H9 (cell line): ENCODE measurements at regions not wholly inside any gene's neighbourhood (a gene's known extent, or its start where the extent isn't known, plus 50 kb on each side); places are given as distances from the start of the nearest gene placed in this dataset.

Source experiments
- DNase-seq: peaks from one replicate; pipeline ENCODE4 v3.0.0-alpha.2; 2017
- H2AFZ ChIP-seq: one replicate; pipeline ENCODE4 v1.6.1; 2013; ENCODE audit warnings: mild to moderate bottlenecking, low read length, control low read depth, moderate library complexity
- H2AK5ac ChIP-seq: 2 replicates; pipeline ENCODE4 v1.6.1; 2013; ENCODE audit warnings: low read length, control low read depth, mixed read lengths; ENCODE audit not compliant: insufficient read length
- H2BK120ac ChIP-seq: one replicate; pipeline ENCODE4 v1.6.1; 2013; ENCODE audit warnings: low read depth, mild to moderate bottlenecking, low read length, control low read depth, inconsistent platforms; ENCODE audit not compliant: poor library complexity, severe bottlenecking
- H2BK12ac ChIP-seq: 2 replicates; pipeline ENCODE4 v1.6.1; 2013; ENCODE audit warnings: low read length, control low read depth, mixed read lengths, low read depth; ENCODE audit not compliant: insufficient read length
- H2BK15ac ChIP-seq: 2 replicates; pipeline ENCODE4 v1.6.1; 2013; ENCODE audit warnings: low read depth, low read length, control low read depth
- H2BK20ac ChIP-seq: one replicate; pipeline ENCODE4 v1.6.1; 2013; ENCODE audit warnings: low read depth, mild to moderate bottlenecking, low read length, control low read depth, inconsistent platforms; ENCODE audit not compliant: poor library complexity, severe bottlenecking
- H2BK5ac ChIP-seq: 2 replicates; pipeline ENCODE4 v1.6.1; 2013; ENCODE audit warnings: low read length, control low read depth, mixed read lengths; ENCODE audit not compliant: insufficient read length
- H3K14ac ChIP-seq: 2 replicates; pipeline ENCODE4 v1.6.1; 2013; ENCODE audit warnings: low read length, control low read depth; ENCODE audit not compliant: insufficient read depth
- H3K18ac ChIP-seq: 2 replicates; pipeline ENCODE4 v1.6.1; 2013; ENCODE audit warnings: low read depth, mild to moderate bottlenecking, mixed read lengths, low read length, control low read depth; ENCODE audit not compliant: insufficient read length
- H3K23ac ChIP-seq: 2 replicates; pipeline ENCODE4 v1.6.1; 2013; ENCODE audit warnings: low read length, control low read depth, mixed read lengths, low read depth; ENCODE audit not compliant: insufficient read length
- H3K23me2 ChIP-seq: 2 replicates; pipeline ENCODE4 v1.6.1; 2013; ENCODE audit warnings: low read depth, mild to moderate bottlenecking, mixed read lengths, low read length, control low read depth; ENCODE audit not compliant: insufficient read length, poor library complexity, severe bottlenecking
- H3K27ac ChIP-seq: 2 replicates; pipeline ENCODE4 v1.5.1; 2013; ENCODE audit warnings: low read length, control low read depth, mixed read lengths, low read depth; ENCODE audit not compliant: insufficient read length
- H3K27me3 ChIP-seq: 2 replicates; pipeline ENCODE4 v1.6.1; 2013; ENCODE audit warnings: low read length, control low read depth, inconsistent platforms; ENCODE audit not compliant: insufficient read depth
- H3K4ac ChIP-seq: 2 replicates; pipeline ENCODE4 v1.6.1; 2013; ENCODE audit warnings: low read depth, mild to moderate bottlenecking, control low read depth, inconsistent platforms, low read length, moderate library complexity
- H3K4me1 ChIP-seq: 2 replicates; pipeline ENCODE4 v1.6.1; 2013; ENCODE audit warnings: low read length, control low read depth, inconsistent platforms; ENCODE audit not compliant: insufficient read depth
- H3K4me2 ChIP-seq: 2 replicates; pipeline ENCODE4 v1.6.1; 2013; ENCODE audit warnings: low read length, control low read depth, mixed read lengths; ENCODE audit not compliant: insufficient read length, insufficient read depth
- H3K56ac ChIP-seq: 2 replicates; pipeline ENCODE4 v1.6.1; 2013; ENCODE audit warnings: low read depth, mild to moderate bottlenecking, mixed read lengths, low read length, control low read depth; ENCODE audit not compliant: insufficient read length
- H3K79me1 ChIP-seq: 2 replicates; pipeline ENCODE4 v1.6.1; 2013; ENCODE audit warnings: low read depth, mild to moderate bottlenecking, moderate library complexity, low read length, control low read depth, inconsistent platforms; ENCODE audit not compliant: insufficient read depth, poor library complexity, severe bottlenecking
- H3K79me2 ChIP-seq: 2 replicates; pipeline ENCODE4 v1.6.1; 2013; ENCODE audit warnings: low read length, control low read depth, inconsistent platforms; ENCODE audit not compliant: insufficient read depth
- H3K9ac ChIP-seq: 2 replicates; pipeline ENCODE4 v1.6.1; 2013; ENCODE audit warnings: low read length, control low read depth, mixed read lengths; ENCODE audit not compliant: insufficient read length; ENCODE audit errors: extremely low read depth
- H3K9me3 ChIP-seq: one replicate; pipeline ENCODE4 v1.6.1; 2013; ENCODE audit warnings: low read depth, low read length, inconsistent platforms; ENCODE audit not compliant: control insufficient read depth
- H3T11ph ChIP-seq: one replicate; pipeline ENCODE4 v1.6.1; 2013; ENCODE audit warnings: mild to moderate bottlenecking, low read length, control low read depth, inconsistent platforms
- H4K20me1 ChIP-seq: one replicate; pipeline ENCODE4 v1.6.1; 2013; ENCODE audit not compliant: control insufficient read depth, insufficient read length, insufficient read depth
- H4K5ac ChIP-seq: 2 replicates; pipeline ENCODE4 v1.6.1; 2013; ENCODE audit warnings: low read depth, mild to moderate bottlenecking, mixed read lengths, low read length, control low read depth; ENCODE audit not compliant: insufficient read length
- H4K8ac ChIP-seq: replicated peaks from 2 replicates; pipeline ENCODE4 v1.6.1; 2013; ENCODE audit warnings: low read length, control low read depth, mixed read lengths, low read depth; ENCODE audit not compliant: insufficient read length
- H4K91ac ChIP-seq: 2 replicates; pipeline ENCODE4 v1.6.1; 2013; ENCODE audit warnings: low read depth, mild to moderate bottlenecking, moderate library complexity, mixed read lengths, low read length, control low read depth; ENCODE audit not compliant: insufficient read length
- H3K27ac Mint-ChIP-seq, 3 experiments: 2 replicates in 2 of 3; 3 replicates in 1 of 3; pipeline ENCODE4 v1.8.0; 2020 to 2021; ENCODE audit warnings: mixed read lengths in 3 of 3, mild to moderate bottlenecking in 1 of 3, moderate library complexity in 1 of 3
- H3K27me3 Mint-ChIP-seq: 2 replicates; pipeline ENCODE4 v1.8.0; 2021; ENCODE audit warnings: low read depth, mild to moderate bottlenecking, moderate library complexity, mixed read lengths
- H3K36me3 Mint-ChIP-seq, 3 experiments: 2 replicates in 2 of 3; 3 replicates in 1 of 3; pipeline ENCODE4 v1.8.0; 2020 to 2021; ENCODE audit warnings: low read depth in 3 of 3, mixed read lengths in 3 of 3; ENCODE audit not compliant: insufficient read depth in 1 of 3
- H3K4me1 Mint-ChIP-seq, 2 experiments: 2 replicates each; pipeline ENCODE4 v1.8.0; 2020; ENCODE audit warnings: mixed read lengths in 2 of 2
- H3K4me3 Mint-ChIP-seq, 2 experiments: 2 replicates in 1 of 2; 3 replicates in 1 of 2; pipeline ENCODE4 v1.8.0; 2020 to 2021; ENCODE audit warnings: mild to moderate bottlenecking in 2 of 2, mixed read lengths in 2 of 2, moderate library complexity in 1 of 2
- H3K9me3 Mint-ChIP-seq, 2 experiments: 2 replicates in 1 of 2; 3 replicates in 1 of 2; pipeline ENCODE4 v1.8.0; 2020; ENCODE audit warnings: mild to moderate bottlenecking in 2 of 2, mixed read lengths in 2 of 2, moderate library complexity in 1 of 2
- CTCF ChIP-seq: fragments of 200-600 bp; sonication (generic); conservative IDR thresholded peaks from 3 replicates; pipeline ENCODE4 v1.8.0; 2021; ENCODE audit warnings: antibody characterized with exemption, mild to moderate bottlenecking
- WGBS: extraction: QIAGEN DNeasy Blood & Tissue Kit; methylation state at CpG from one replicate; pipeline ENCODE4 v1.1.7; 2013; ENCODE audit warnings: missing lambda C conversion rate, low lambda C conversion rate, mixed read lengths; ENCODE audit not compliant: insufficient read length; ENCODE audit errors: extremely low coverage; 5-methylcytosine and 5-hydroxymethylcytosine counted together

- Histone ChIP-seq H2BK5ac (no peak overlapping the region), H2BK15ac (no peak overlapping the region), H3K18ac (no peak overlapping the region), H3K9me3 (no peaks in the 10 kb centered on the region), H4K8ac (no peak overlapping the region), H3K9ac (no peak overlapping the region), H2BK12ac (no peak overlapping the region), H4K20me1 (no peaks in the 10 kb centered on the region), H2BK20ac (no peak overlapping the region), H3T11ph (no peak overlapping the region), H3K79me2 (no peaks in the 10 kb centered on the region), H3K4ac (no peak overlapping the region), H3K4me2 (no peak overlapping the region), H2AFZ (no peak overlapping the region), H2AK5ac (no peak overlapping the region), H3K27ac (no peak overlapping the region), H3K23me2 (peaks cover 7% of the 10 kb centered on the region), H3K4me1 (no peaks in the 10 kb centered on the region), H3K27me3 (no peaks in the 10 kb centered on the region), H3K79me1 (no peaks in the 10 kb centered on the region), H4K91ac (no peak overlapping the region), H3K56ac (no peak overlapping the region), H3K14ac (no peak overlapping the region), H3K23ac (no peak overlapping the region), H2BK120ac (no peak overlapping the region), H4K5ac (no peak overlapping the region)
- Mint-ChIP-seq H3K27me3 (peaks cover 13% of the 10 kb centered on the region), H3K4me1 (peaks cover 15% of the 10 kb centered on the region in 2 experiments), H3K36me3 (no peaks in the 10 kb centered on the region), H3K9me3 (no peaks in the 10 kb centered on the region), H3K27ac (no peak overlapping the region), H3K4me3 (no peak overlapping the region)
- DNase-seq: no peak
- no peak for TF ChIP-seq CTCF
- 100% methylated on average over 1 of the region's 2 CpGs for WGBS
Measured at GRCh38 chr1:29482064-29482463, 245.7 kb downstream of the PTPRU start.
